IPS-NIHi7 (cell line): ENCODE measurements at regions not wholly inside any gene's neighbourhood (a gene's known extent, or its start where the extent isn't known, plus 50 kb on each side); places are given as distances from the start of the nearest gene placed in this dataset.

Experiments
- DNase-seq: peaks from one replicate; pipeline ENCODE4 v3.0.0; 2012; ENCODE audit warnings: mixed read lengths; ENCODE audit errors: extremely low spot score

DNA sequence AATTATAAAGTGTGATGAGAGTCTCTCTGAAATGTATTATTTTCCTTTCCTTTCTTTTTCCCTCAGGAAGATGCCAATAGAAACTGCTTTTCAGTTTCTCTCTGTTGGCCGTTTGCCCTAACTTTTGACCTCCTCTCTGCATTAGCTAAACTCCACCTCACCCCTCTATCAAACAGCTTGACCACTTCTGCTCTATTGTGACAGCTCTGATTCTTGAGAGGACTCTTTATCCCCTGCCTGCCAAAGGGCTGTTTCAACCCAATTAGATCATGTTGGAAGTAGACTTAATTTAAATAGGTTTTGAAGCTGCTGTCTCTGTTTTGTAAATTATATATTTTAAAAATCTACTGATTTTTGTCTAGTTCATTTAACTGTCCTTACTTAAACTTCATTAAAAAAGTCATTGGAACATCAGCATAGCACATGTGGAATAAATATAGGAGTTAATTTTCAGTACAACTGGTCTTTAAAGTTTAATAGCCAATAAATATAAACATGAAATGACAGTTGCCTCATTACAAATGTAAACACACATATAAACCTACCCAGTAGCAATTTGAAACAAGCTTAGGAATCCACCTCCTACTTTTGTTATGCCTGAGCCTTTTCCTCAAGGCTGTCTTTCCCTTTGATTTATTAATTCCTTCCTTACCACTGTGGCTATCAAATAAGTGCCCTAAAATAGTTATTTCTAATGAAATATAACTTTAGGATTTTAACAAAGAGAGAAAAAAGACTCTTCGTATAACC, 152.0 kb downstream of the CHRM3 start:
- no peak for DNase-seq

- DNase-seq = no peak
These were observed 152.7 kb downstream of the CHRM3 start for GRCh38 chr1:239539051-239539450.

DNA sequence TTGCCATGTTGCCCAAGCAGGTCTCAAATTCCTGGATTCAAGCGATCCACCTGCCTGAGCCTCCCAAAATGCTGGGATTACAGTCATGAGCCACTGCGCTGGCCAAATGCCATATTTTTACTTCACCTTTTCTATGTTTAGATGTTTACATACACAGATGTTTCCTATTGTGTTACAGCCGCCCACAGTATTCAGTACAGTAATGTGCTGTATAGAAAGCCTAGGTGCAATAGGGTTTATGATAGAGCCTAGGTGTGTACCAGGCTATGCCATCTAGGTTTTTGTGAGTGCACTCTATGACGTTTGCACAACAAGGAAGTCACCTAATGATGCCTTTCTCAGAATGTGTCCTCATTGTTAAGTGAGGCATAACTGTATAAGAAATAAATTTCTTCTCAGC, 153.4 kb downstream of the CHRM3 start:
- DNase-seq = no peak

DNA sequence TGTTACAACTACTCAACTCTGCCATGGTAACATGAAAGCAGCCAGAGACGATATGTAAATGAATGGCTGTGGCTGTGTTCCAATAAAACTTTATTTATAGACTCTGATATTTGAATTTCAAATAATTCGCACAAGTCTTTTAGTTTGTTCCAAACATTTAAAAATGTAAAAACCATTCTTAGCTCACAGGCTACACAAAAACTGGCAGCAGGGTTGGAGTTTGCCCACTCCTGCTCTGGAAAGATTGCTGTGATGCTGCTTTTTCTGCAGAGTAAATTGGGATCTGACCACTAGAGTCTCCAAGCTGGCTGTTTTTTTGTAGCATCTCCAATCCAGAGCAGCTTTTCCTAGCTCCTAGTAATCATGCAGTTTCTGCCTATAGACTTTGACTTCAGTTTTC, 157.5 kb downstream of the CHRM3 start:
- no peak for DNase-seq

GRCh38 chr1:239545466-239545865, 159.1 kb downstream of the CHRM3 start:
- DNase-seq = no peak

DNA sequence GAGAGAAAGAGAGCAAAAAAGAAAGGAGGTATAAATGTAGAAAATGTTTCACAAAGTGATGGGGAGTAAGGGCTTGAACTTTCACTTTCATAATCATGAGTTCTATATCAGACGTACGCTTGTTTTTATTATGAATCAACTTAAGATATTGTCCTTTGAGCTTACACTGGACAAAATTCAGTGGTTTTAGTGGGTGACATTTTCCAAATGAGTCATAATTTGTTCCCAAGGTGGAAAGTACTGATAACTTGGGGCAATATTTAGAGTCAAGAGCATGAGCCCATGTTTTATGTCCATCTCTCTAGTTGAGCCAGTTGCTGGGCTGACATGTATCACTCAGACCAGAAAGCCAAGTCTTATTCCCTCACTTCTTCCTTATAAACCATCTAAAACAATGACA, 161.6 kb downstream of the CHRM3 start:
- no peak for DNase-seq

- no peak for DNase-seq
These were observed 163.8 kb downstream of the CHRM3 start for GRCh38 chr1:239550178-239550577.

DNA sequence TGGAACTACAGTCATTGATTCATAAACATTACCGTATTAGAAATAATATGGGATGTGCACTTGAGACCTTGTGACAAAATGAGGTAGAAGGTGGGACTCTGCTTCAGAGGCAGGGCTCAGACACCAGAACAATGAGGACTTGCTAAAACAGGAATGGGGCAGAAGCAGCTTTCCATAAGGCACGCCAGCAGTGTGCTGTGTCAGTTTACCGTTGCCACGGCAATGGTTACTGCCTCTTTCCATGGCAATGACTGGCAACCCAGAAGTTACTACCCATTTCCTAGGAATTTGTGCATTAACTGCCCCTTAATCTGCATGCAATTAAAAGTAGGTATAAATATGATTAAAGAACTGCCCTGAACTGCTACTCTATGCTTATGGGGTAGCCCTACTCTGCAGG, 169.0 kb downstream of the CHRM3 start:
- no peak for DNase-seq

- no peak for DNase-seq
These were observed 172.2 kb downstream of the CHRM3 start for GRCh38 chr1:239558559-239558958.

GRCh38 chr1:239558991-239559390, 172.6 kb downstream of the CHRM3 start:
- DNase-seq = no peak

DNA sequence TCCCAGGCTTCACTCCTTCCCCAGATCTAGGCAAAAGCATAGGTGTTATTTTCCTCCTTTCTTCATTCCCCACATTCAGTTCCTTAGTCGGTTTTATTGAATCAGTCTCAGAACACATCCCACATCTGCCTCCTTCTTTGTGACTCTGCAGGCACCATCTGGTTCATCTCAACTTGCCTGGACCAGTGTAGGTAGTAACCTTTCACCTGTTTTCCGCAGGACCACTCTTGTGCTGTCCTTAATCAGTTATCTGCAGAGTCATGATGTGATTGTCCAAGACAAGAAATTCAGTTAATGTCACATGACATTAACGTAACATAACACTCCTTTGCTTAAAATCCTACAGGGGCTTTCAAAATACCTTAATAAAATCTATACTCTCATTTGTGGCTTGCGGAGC, 174.6 kb downstream of the CHRM3 start:
- no peak for DNase-seq

- no peak for DNase-seq
These were observed 175.7 kb downstream of the CHRM3 start for GRCh38 chr1:239562095-239562494.

GRCh38 chr1:239563681-239564080, 177.3 kb downstream of the CHRM3 start:
- no peak for DNase-seq

DNA sequence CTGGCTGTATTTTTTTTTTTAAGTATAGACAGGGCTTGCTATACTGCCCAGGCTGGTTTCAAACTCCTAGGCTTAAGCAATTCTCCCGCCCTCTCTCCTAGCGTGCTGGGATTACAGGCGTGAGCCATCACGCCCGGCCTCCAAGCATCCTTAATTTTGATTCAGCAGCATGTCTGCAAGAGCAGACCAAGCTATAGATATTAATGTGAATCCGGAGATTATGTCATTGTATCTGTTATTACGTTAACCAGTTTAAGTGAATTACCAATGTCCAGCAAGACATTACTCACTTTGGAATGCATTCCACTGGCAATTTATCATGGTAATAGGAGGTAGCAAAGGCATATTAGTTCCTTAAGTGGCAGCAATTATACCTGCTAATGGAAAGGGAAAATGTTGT, 179.7 kb downstream of the CHRM3 start:
- DNase-seq = no peak

DNA sequence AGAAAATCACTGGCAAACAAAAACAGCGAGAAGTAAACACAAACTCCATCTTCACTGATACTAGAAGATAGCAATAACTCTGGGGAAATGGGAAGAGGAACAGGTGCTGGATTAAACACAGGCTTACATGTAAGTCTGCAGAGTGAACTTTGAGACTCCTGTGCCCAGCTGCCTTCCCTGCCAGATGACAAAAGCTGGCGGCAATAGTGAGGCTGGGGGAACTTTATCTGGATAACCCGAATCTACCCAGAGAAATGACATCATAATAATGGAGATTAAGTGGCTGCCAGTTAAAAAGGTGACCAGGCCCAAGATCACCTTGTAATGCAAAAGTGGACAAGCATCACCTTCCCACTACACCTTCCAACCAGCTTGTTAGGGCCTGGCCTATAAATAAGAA, 184.5 kb downstream of the CHRM3 start:
- no peak for DNase-seq

- no peak for DNase-seq
These were observed 185.8 kb downstream of the CHRM3 start for GRCh38 chr1:239572183-239572582.

DNA sequence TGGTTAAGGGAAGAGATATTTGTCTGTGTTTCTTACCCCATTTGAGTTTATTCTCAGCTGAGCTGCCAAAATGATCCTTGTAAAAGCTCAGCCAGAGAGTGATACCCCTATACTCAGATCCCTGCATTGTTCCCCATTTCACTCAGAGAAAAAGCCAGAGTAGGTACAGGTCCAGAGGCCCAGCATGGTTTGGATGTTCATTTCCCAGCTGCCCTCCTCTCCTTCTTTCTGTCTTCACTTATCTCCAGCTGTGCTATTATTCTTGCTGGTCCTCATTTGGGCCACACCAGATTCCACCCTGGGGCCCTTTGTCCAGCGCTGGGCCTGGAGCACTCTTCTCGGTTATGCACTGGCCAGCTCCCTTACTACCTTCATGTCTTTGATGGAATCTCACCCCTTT, 187.7 kb downstream of the CHRM3 start:
- no peak for DNase-seq

DNA sequence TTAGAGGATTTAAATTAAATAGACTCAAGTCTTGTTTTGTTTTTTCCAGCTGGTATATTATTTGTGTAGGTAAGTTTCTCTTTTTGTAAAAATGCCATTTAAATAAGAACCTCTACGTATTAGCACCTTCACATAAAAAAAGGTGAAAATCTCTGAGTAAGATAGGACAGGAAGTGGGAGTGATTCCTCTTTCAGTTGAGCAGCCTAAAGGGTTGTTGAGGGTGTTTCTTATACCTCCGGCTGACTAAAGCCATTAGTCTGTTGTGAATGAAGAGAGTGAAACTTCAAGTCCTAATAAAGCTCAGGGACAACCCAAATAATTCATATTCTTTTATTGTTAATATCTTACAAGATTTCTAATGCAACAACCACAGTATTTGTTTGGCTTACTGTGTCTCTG, 188.7 kb downstream of the CHRM3 start:
- no peak for DNase-seq

GRCh38 chr1:239583536-239583935, 197.2 kb downstream of the CHRM3 start:
- no peak for DNase-seq

DNA sequence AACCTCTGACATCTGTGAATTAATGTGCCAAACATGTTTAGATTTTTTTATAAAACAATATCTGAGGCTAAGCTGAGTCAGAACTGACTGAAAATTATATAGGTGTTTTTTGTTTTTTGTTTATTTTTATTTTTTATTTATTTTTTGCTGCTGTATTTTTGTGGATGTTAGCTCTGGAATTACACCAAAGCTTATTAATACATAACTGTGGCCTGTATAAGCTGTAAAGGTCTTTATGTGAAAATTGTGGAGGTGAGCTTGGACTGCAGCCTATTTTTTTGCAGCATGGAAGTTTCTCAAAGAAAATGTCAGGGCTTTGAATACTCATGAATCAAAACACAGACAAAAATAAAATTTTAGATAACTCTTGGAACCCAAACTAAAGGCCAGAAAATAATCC, 199.8 kb downstream of the CHRM3 start:
- no peak for DNase-seq

DNA sequence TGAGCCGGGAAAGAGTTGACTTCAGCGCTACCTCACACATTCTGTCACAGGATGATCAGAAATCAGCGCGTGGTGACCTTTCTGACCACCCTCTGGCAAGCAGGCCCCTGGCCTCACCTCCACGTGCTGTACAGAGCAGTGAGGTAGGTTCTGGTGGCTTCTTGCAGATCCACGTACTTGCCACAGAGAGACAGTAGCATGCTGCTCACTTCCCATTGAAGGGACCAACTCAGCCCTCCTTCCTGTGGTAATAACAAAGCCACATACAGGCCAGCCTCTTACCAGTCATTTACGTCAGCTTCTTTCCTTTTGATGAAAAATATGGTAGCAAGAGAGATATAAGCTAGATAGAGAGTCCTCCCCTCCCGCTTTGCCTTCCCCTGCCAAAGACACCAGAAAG, 200.7 kb downstream of the CHRM3 start:
- DNase-seq = peak; percentile 18

DNA sequence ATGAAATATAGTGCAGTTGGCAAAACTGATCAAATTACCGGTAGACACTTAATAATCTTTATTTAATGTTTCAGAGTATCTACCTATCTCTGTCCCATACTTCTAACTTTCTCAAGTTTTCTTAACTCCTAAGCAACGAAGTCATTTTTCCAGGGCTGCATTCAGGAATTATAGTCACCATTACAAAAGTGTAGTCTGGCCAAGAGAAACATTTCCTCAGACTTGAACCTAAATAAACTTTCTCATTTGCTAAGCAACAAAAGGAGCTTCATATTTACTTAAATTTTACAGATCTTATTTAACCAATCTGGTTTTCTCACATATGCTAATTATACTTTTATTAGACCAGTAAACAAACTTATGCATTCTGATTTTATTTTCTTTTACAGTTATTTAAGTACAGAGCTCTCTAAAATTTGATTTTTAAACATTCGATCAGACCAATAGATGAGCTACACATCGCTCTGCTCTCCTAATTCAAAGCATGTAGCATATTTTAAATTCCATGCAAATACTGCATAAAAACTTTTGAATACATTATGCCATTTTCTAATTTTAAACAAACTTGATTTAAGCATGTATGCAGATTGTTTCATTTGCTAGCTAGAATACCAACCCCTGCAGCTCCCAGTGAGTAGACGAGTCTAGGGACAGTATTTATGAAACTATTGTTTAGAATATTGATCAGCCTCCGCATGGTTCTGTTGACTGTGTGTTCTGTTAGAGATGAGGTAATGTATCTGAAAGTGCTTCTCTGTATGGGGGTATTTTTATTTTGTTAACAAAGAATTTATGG, 201.4 kb downstream of the CHRM3 start:
- no peak for DNase-seq

DNA sequence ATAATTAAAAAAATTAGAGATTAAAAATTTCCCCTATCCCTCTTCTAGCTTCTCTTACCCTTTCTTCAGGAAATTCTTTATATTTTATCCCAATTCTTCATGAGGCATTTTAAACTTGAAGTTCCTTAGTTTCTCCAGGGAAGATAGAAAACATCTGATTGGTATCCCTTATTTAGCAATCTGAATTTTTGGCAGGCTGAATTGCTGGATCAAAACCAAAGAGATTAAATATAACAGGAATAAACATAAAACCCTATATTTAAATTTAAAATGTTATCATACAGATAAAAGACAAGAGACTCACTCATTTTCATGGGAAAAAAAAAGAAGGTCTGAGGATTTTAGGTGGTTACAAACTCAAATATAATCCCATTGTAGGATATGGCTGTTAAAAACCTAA, 204.2 kb downstream of the CHRM3 start:
- DNase-seq = no peak
